Naive thymus-derived CD4-positive, alpha-beta T cell (primary cell): ENCODE measurements at regions not wholly inside any gene's neighbourhood (a gene's known extent, or its start where the extent isn't known, plus 50 kb on each side); places are given as distances from the start of the nearest gene placed in this dataset.
A peak's percentile ranks its signal among the peaks of the same experiment; 100 is the strongest.
"Not testable (repeated sequence)": the region's sequence is repeated elsewhere in the genome, so short reads cannot be mapped to it uniquely, and the experiment has no call there.

ENCODE experiments used
- ATAC-seq: fragments of 150-1000 bp; cut with Tn5 transposase; 2 replicates; pipeline ENCODE4 v1.10.0; 2021; ENCODE audit warnings: mild to moderate bottlenecking, moderate library complexity
- CTCF ChIA-PET: fragments of 350-600 bp; sonication (Branson Sonifier 250); formaldehyde crosslinking; loops from one replicate; lab custom pipeline; 2021; ENCODE audit warnings: antibody characterized with exemption; lab: Charles Lee
- POLR2A ChIA-PET: fragments of 350-600 bp; sonication (Branson Sonifier 250); formaldehyde crosslinking; loops from one replicate; lab custom pipeline; 2021; ENCODE audit warnings: antibody characterized with exemption, inconsistent platforms; lab: Charles Lee
- DNase-seq, 9 donors: peaks; one replicate each; pipeline versions ENCODE4 v3.0.0 to v3.0.0-alpha.2; 2020 to 2022; ENCODE audit warnings: mixed read lengths in 1 of 9
- H3K27ac ChIP-seq: one replicate; pipeline ENCODE4 v1.7.0; 2013; ENCODE audit warnings: mild to moderate bottlenecking, low read depth, low read length, moderate library complexity
- H3K27me3 ChIP-seq, 2 donors: one replicate each; pipeline ENCODE4 v1.7.0; 2013; ENCODE audit warnings: low read length in 2 of 2, mild to moderate bottlenecking in 2 of 2, moderate library complexity in 2 of 2; ENCODE audit not compliant: control insufficient read depth in 2 of 2, insufficient read depth in 2 of 2
- H3K36me3 ChIP-seq, 3 experiments: 1 replicate in 2 of 3; 2 replicates in 1 of 3; pipeline ENCODE4 v1.7.0; 2013; ENCODE audit warnings: low read length in 3 of 3, mild to moderate bottlenecking in 3 of 3, moderate library complexity in 1 of 3; ENCODE audit not compliant: insufficient read depth in 3 of 3, control insufficient read depth in 2 of 3
- H3K4me1 ChIP-seq, 2 donors: one replicate each; pipeline ENCODE4 v1.7.0; 2013; ENCODE audit warnings: low read length in 2 of 2, mild to moderate bottlenecking in 2 of 2, moderate library complexity in 1 of 2; ENCODE audit not compliant: control insufficient read depth in 2 of 2, insufficient read depth in 2 of 2
- H3K4me3 ChIP-seq: 2 replicates; pipeline ENCODE4 v1.7.0; 2013; ENCODE audit warnings: mild to moderate bottlenecking, low read length
- H3K9me3 ChIP-seq, 3 experiments: 1 replicate in 2 of 3; 2 replicates in 1 of 3; pipeline ENCODE4 v1.7.0; 2013; ENCODE audit warnings: low read length in 3 of 3; ENCODE audit not compliant: control insufficient read depth in 2 of 3
- H3K27ac Mint-ChIP-seq, 9 donors: one replicate each; pipeline ENCODE4 v1.8.0; 2020 to 2022; ENCODE audit warnings: mixed read lengths in 9 of 9, mild to moderate bottlenecking in 8 of 9, moderate library complexity in 5 of 9, inconsistent platforms in 2 of 9
- H3K27me3 Mint-ChIP-seq, 5 donors: one replicate each; pipeline ENCODE4 v1.8.0; 2021 to 2022; ENCODE audit warnings: mixed read lengths in 5 of 5, mild to moderate bottlenecking in 1 of 5
- H3K36me3 Mint-ChIP-seq, 5 donors: one replicate each; pipeline ENCODE4 v1.8.0; 2020 to 2022; ENCODE audit warnings: mixed read lengths in 5 of 5, mild to moderate bottlenecking in 3 of 5, inconsistent platforms in 1 of 5
- H3K4me1 Mint-ChIP-seq, 7 donors: one replicate each; pipeline ENCODE4 v1.8.0; 2020 to 2022; ENCODE audit warnings: mixed read lengths in 7 of 7, mild to moderate bottlenecking in 3 of 7, inconsistent platforms in 1 of 7
- H3K4me3 Mint-ChIP-seq, 10 donors: one replicate each; pipeline ENCODE4 v1.8.0; 2020 to 2022; ENCODE audit warnings: mild to moderate bottlenecking in 10 of 10, mixed read lengths in 10 of 10, moderate library complexity in 6 of 10, inconsistent platforms in 2 of 10
- H3K9me3 Mint-ChIP-seq, 11 donors: one replicate each; pipeline ENCODE4 v1.8.0; 2020 to 2022; ENCODE audit warnings: mixed read lengths in 11 of 11, mild to moderate bottlenecking in 4 of 11, inconsistent platforms in 1 of 11, moderate library complexity in 1 of 11
- intact Hi-C, 2 donors: fragments of 100-400 bp; cut with micrococcal nuclease; formaldehyde crosslinking; loops; one replicate each; pipeline ENCODE4 v1.15.1; 2023

- no peaks in the 10 kb centered on the region for H3K36me3 Mint-ChIP-seq
These were observed 105.9 kb upstream of the SLC7A11 start for GRCh38 chr4:138348055-138348454.

GRCh38 chr4:138347561-138347960, 105.4 kb upstream of the SLC7A11 start:
- Histone ChIP-seq H3K9me3 (no peaks in the 10 kb centered on the region), H3K27ac (no peak overlapping the region), H3K36me3 (no peaks in the 10 kb centered on the region), H3K4me3 (no peak overlapping the region), H3K4me1 (no peaks in the 10 kb centered on the region), H3K27me3 (no peaks in the 10 kb centered on the region)
- H3K4me1 Mint-ChIP-seq: peaks cover 0 to 11% (median 0%) of the 10 kb centered on the region in 7 donors
- no peaks in the 10 kb centered on the region for H3K27me3 Mint-ChIP-seq
- H3K36me3 Mint-ChIP-seq: no peaks in the 10 kb centered on the region
- ATAC-seq (no peak), DNase-seq (no peak)
- POLR2A ChIA-PET: no interaction called here
- H3K4me3 Mint-ChIP-seq: no peak overlapping the region
- CTCF ChIA-PET: no interaction called here
- peaks cover 0 to 7% (median 0%) of the 10 kb centered on the region in 11 donors for H3K9me3 Mint-ChIP-seq
- intact Hi-C loops: no loop called here
- H3K27ac Mint-ChIP-seq: no peak overlapping the region

More at GRCh38 chr4:138348055-138348454, 105.9 kb upstream of the SLC7A11 start:
- no peak for DNase-seq
- Histone ChIP-seq H3K36me3 (no peaks in the 10 kb centered on the region), H3K9me3 (no peaks in the 10 kb centered on the region), H3K4me1 (no peaks in the 10 kb centered on the region), H3K27ac (no peak overlapping the region), H3K4me3 (no peak overlapping the region), H3K27me3 (no peaks in the 10 kb centered on the region)
- CTCF ChIA-PET: no interaction called here
- H3K9me3 Mint-ChIP-seq: peaks cover 0 to 10% (median 2%) of the 10 kb centered on the region in 11 donors
- intact Hi-C loops: no loop called here
- H3K27ac Mint-ChIP-seq: no peak overlapping the region
- peak; percentile 37 for ATAC-seq
- H3K4me3 Mint-ChIP-seq: no peak overlapping the region
- H3K4me1 Mint-ChIP-seq: peaks cover 0 to 11% (median 0%) of the 10 kb centered on the region in 7 donors
- POLR2A ChIA-PET: no interaction called here
- H3K27me3 Mint-ChIP-seq: no peaks in the 10 kb centered on the region

- no peaks in the 10 kb centered on the region for H3K9me3 ChIP-seq
- no peaks in the 10 kb centered on the region for H3K36me3 ChIP-seq
- Mint-ChIP-seq H3K36me3 (no peaks in the 10 kb centered on the region), H3K27ac (no peak overlapping the region), H3K9me3 (peaks cover 0 to 11% (median 0%) of the 10 kb centered on the region in 11 donors), H3K27me3 (no peaks in the 10 kb centered on the region), H3K4me3 (no peak overlapping the region), H3K4me1 (peaks cover 0 to 17% (median 5%) of the 10 kb centered on the region in 7 donors)
- intact Hi-C loops: no loop called here
- ChIA-PET CTCF (no interaction called here), POLR2A (no interaction called here)
- no peaks in the 10 kb centered on the region for H3K27me3 ChIP-seq
- DNase-seq: no peak
- no peak for ATAC-seq
- H3K4me3 ChIP-seq: no peak overlapping the region
- no peaks in the 10 kb centered on the region for H3K4me1 ChIP-seq
- H3K27ac ChIP-seq: no peak overlapping the region
These were observed 102.7 kb upstream of the SLC7A11 start for GRCh38 chr4:138344851-138345250.

GRCh38 chr4:138344054-138344453, 101.9 kb upstream of the SLC7A11 start:
- Histone ChIP-seq H3K36me3 (no peaks in the 10 kb centered on the region), H3K27me3 (no peaks in the 10 kb centered on the region), H3K4me3 (no peak overlapping the region), H3K4me1 (no peaks in the 10 kb centered on the region), H3K9me3 (no peaks in the 10 kb centered on the region), H3K27ac (no peak overlapping the region)
- Mint-ChIP-seq H3K27ac (no peak overlapping the region), H3K36me3 (no peaks in the 10 kb centered on the region), H3K27me3 (no peaks in the 10 kb centered on the region), H3K4me3 (no peak overlapping the region), H3K9me3 (peaks cover 0 to 11% (median 0%) of the 10 kb centered on the region in 11 donors), H3K4me1 (peaks cover 0 to 17% (median 5%) of the 10 kb centered on the region in 7 donors)
- intact Hi-C loops: no loop called here
- CTCF ChIA-PET: interaction anchor here (0.6 to 1.1 kb wide), 2 partner anchors 9 to 501 kb away, joined by 4 to 6 read pairs; no protein-coding TSS in a partner anchor
- POLR2A ChIA-PET: no interaction called here
- ATAC-seq (no peak), DNase-seq (no peak)

GRCh38 chr4:138341739-138342415, 99.7 kb upstream of the SLC7A11 start:
- Mint-ChIP-seq H3K36me3 (no peaks in the 10 kb centered on the region), H3K27ac (no peak overlapping the region), H3K27me3 (no peaks in the 10 kb centered on the region), H3K9me3 (peaks cover 0 to 6% (median 0%) of the 10 kb centered on the region in 11 donors), H3K4me3 (no peak overlapping the region), H3K4me1 (peaks cover 0 to 9% (median 5%) of the 10 kb centered on the region in 7 donors)
- H3K36me3 ChIP-seq: no peaks in the 10 kb centered on the region
- DNase-seq (peak in 1 of 9 donors; percentile 7), ATAC-seq (peak; percentile 76)
- ChIA-PET CTCF (no interaction called here), POLR2A (no interaction called here)
- H3K27ac ChIP-seq: no peak overlapping the region
- no peaks in the 10 kb centered on the region for H3K4me1 ChIP-seq
- H3K4me3 ChIP-seq: no peak overlapping the region
- H3K27me3 ChIP-seq: no peaks in the 10 kb centered on the region
- H3K9me3 ChIP-seq: no peaks in the 10 kb centered on the region
- intact Hi-C loops: no loop called here

GRCh38 chr4:138338840-138339239, 96.7 kb upstream of the SLC7A11 start:
- Mint-ChIP-seq H3K9me3 (peaks cover 0 to 4% (median 0%) of the 10 kb centered on the region in 11 donors), H3K4me1 (peaks cover 0 to 6% (median 5%) of the 10 kb centered on the region in 7 donors), H3K4me3 (no peak overlapping the region), H3K36me3 (no peaks in the 10 kb centered on the region), H3K27me3 (no peaks in the 10 kb centered on the region), H3K27ac (no peak overlapping the region)
- no peak overlapping the region for H3K4me3 ChIP-seq
- intact Hi-C loops: no loop called here
- no peak for DNase-seq
- H3K36me3 ChIP-seq: no peaks in the 10 kb centered on the region
- ChIA-PET CTCF (no interaction called here), POLR2A (no interaction called here)
- no peaks in the 10 kb centered on the region for H3K9me3 ChIP-seq
- no peak overlapping the region for H3K27ac ChIP-seq
- no peaks in the 10 kb centered on the region for H3K4me1 ChIP-seq
- peaks cover 0 to 3% of the 10 kb centered on the region in 2 donors for H3K27me3 ChIP-seq
- ATAC-seq: no peak

- ATAC-seq, H3K36me3 Mint-ChIP-seq, H3K4me3 ChIP-seq, intact Hi-C loops, H3K9me3 Mint-ChIP-seq, POLR2A ChIA-PET, H3K27me3 Mint-ChIP-seq, H3K4me3 Mint-ChIP-seq, H3K27ac ChIP-seq, H3K36me3 ChIP-seq, CTCF ChIA-PET, H3K9me3 ChIP-seq, H3K27me3 ChIP-seq, DNase-seq, H3K4me1 ChIP-seq, H3K4me1 Mint-ChIP-seq, H3K27ac Mint-ChIP-seq: not testable (repeated sequence)
These were observed 96.1 kb upstream of the SLC7A11 start for GRCh38 chr4:138338222-138338621.
